ENCODE measurements at regions not wholly inside any gene's neighbourhood (a gene's known extent, or its start where the extent isn't known, plus 50 kb on each side); places are given as distances from the start of the nearest gene placed in this dataset.
"Not testable (repeated sequence)": the region's sequence is repeated elsewhere in the genome, so short reads cannot be mapped to it uniquely, and the experiment has no call there.

DNA sequence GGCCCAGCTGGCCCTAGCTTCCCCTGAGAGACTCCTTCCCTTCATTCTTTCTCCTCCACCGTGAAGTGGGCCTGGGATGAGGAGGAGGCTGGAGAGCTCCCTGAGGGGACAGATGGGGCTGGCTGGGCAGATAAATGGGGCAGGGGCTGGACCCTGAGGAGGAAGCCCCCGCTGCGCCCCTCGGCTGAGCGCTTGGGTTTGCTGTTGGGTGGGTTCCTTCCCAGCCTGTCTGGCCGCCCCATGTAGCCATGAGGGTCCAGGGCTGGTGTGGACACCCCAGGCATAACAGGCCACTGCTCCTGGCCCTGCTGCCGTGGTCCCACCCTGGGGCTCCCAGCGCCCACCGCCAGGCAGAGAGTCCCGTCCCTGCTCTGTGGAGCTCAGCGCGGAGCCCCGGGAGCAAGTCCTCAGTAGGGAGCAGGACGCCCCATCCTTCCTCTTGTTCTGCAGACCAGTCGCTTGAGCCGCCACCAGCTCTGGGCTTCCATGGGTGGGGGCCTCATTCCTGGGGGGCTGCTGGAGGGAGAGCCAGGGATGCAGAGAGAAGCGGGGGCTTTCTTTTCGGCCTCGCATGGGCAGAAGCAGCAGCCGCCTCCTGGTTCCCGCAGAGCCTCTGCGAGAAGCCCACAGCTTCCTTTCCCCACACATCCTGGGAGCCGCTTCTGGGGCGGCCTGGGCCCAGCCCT lies 266.4 kb upstream of the TCERG1L start:
- Histone ChIP-seq H3K4me3 (no peak overlapping the region), H3K9me3 (no peaks in the 10 kb centered on the region), H3K4me1 (ENCODE audit: control insufficient read depth in 1 of 2, low read depth in 2 of 2) (no peaks in the 10 kb centered on the region), H3K27me3 (replicated peaks; ENCODE audit: insufficient read depth) (no peaks in the 10 kb centered on the region), H3K36me3 (no peaks in the 10 kb centered on the region), H3K27ac (no peak overlapping the region)
- ATAC-seq (ENCODE audit: insufficient number of reproducible peaks, low FRiP score, low read depth): no peak
- TF ChIP-seq, protein P1, sequence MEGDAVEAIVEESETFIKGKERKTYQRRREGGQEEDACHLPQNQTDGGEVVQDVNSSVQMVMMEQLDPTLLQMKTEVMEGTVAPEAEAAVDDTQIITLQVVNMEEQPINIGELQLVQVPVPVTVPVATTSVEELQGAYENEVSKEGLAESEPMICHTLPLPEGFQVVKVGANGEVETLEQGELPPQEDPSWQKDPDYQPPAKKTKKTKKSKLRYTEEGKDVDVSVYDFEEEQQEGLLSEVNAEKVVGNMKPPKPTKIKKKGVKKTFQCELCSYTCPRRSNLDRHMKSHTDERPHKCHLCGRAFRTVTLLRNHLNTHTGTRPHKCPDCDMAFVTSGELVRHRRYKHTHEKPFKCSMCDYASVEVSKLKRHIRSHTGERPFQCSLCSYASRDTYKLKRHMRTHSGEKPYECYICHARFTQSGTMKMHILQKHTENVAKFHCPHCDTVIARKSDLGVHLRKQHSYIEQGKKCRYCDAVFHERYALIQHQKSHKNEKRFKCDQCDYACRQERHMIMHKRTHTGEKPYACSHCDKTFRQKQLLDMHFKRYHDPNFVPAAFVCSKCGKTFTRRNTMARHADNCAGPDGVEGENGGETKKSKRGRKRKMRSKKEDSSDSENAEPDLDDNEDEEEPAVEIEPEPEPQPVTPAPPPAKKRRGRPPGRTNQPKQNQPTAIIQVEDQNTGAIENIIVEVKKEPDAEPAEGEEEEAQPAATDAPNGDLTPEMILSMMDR (IDR thresholded peaks at IDR 0.05): no peak
- no peak for DNase-seq (ENCODE audit: low spot score)

DNA sequence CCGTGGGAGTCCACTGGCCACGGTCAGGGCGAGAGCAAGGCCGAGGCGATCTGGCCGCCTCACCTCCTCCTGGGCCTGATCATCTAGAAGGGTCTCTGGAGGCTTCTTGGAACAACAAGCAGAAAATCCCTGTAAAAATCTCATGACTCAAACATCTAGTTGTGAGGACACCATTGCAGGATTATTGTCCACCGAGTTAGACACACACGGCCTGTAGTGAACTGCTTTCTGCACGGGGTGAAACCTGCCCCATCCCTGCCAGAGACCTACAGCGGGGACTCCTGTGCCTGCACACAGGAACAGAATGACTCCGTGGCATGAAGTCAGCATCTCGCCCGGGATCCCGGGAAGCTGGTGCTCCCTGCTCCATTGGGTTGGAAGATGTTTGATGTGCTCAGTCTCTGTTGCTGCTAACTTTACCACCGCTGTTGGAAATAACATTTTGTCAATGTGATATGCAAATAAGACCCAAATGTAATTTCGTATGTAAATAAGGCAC lies 267.0 kb upstream of the TCERG1L start:
- Histone ChIP-seq H3K36me3 (no peaks in the 10 kb centered on the region), H3K4me1 (ENCODE audit: control insufficient read depth in 1 of 2, low read depth in 2 of 2) (no peaks in the 10 kb centered on the region), H3K4me3 (no peak overlapping the region), H3K27ac (no peak overlapping the region), H3K27me3 (replicated peaks; ENCODE audit: insufficient read depth) (no peaks in the 10 kb centered on the region), H3K9me3 (no peaks in the 10 kb centered on the region)
- DNase-seq (ENCODE audit: low spot score) (no peak), ATAC-seq (ENCODE audit: insufficient number of reproducible peaks, low FRiP score, low read depth) (no peak)
- TF ChIP-seq, protein P1 (IDR thresholded peaks at IDR 0.05): no peak

DNA sequence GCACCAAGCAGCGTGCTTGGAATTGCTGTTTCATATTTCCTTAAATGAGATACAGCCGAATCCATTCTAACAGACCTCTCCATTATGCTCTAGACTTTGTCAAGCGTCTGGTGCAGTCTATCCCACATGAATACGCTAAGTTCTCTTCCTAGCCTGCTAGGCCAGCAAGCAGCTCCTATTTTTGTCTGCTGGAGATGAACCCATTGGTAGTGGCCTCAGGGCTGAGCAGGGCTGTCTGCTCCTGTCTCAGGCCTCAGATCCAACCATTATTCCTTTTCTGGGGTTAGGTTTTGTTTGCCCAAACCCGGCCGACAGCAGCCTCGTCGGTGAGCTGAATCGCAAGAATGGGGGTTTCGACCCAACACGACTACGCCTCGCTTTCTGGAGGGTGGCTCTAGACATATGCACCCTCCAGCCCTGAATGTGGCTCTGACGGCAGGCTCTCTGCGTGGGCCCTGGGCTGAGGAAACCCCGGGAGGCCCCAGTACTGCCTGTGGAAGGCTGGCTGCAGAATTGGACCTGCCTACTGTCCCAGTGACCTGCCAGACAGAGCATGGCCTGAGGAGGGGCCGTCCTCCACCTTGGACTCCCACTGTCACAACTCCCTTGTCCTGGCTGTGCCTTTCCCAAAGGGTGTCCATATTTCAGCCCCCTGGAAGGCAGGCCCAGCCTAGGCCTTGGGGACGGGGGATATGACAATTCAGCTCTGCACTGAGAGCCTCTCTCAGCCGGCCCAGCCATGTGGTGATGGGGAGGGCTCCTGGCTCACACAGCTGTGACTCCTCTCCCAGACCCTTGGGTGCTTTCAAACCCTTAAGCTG lies 267.9 kb upstream of the TCERG1L start:
- Histone ChIP-seq H3K4me3 (no peak overlapping the region), H3K36me3 (no peaks in the 10 kb centered on the region), H3K9me3 (no peaks in the 10 kb centered on the region), H3K27me3 (replicated peaks; ENCODE audit: insufficient read depth) (no peaks in the 10 kb centered on the region), H3K4me1 (ENCODE audit: control insufficient read depth in 1 of 2, low read depth in 2 of 2) (no peaks in the 10 kb centered on the region), H3K27ac (no peak overlapping the region)
- ATAC-seq (ENCODE audit: insufficient number of reproducible peaks, low FRiP score, low read depth) (no peak), DNase-seq (ENCODE audit: low spot score) (no peak)
- TF ChIP-seq, protein P1 (IDR thresholded peaks at IDR 0.05): no peak

DNA sequence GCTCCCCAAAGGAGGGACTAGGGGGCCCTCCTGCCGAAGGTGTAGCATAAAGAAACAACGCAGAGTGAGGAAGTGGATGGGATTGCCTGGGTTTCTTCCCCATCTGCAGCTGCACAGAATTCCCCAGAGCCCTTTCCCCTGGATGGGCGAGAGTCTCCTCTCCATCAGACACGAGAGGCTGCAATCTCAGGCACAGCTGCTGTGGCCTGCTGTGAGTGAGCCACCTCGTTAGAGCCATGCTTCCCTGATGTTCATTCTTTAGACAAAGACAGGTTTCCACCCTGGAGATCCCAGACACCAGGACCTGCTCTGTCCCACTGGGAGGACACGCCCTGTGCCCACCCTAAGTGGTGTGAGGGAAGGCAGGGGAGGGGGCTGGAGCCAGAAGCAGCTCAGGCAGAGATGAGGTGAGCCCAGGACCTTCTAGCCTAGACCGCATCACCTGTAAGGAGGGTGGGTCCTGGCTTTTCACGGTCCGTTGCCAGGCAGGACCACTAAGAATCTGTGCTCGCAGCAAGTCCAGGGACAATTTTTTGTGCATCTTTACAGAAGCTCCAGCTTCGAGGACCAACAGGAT lies 268.6 kb upstream of the TCERG1L start:
- Histone ChIP-seq H3K27me3 (replicated peaks; ENCODE audit: insufficient read depth) (no peaks in the 10 kb centered on the region), H3K4me3 (no peak overlapping the region), H3K9me3 (no peaks in the 10 kb centered on the region), H3K36me3 (no peaks in the 10 kb centered on the region), H3K27ac (no peak overlapping the region), H3K4me1 (ENCODE audit: control insufficient read depth in 1 of 2, low read depth in 2 of 2) (no peaks in the 10 kb centered on the region)
- DNase-seq (ENCODE audit: low spot score) (no peak), ATAC-seq (ENCODE audit: insufficient number of reproducible peaks, low FRiP score, low read depth) (no peak)
- TF ChIP-seq, protein P1 (IDR thresholded peaks at IDR 0.05): no peak

DNA sequence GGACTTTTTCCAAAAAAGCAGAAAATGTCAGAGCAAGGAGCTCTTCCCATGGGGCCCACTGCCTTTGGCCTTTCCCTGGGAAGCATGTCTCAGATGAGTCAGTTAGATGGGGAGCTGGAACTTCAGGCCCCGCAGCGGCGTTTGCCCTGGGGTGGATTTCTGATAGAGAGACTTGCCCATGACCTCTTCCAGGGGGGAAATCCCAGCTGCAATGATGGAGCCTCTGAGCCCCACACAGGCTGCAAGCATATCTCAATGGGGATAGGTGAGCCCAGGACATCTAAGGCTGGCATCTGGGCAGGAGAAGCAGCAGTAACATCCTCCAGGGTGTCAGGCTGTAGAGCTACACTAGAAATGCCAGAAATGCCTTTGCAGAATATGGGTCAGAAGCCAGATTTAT lies 269.2 kb upstream of the TCERG1L start:
- Histone ChIP-seq H3K27ac (no peak overlapping the region), H3K27me3 (replicated peaks; ENCODE audit: insufficient read depth) (no peaks in the 10 kb centered on the region), H3K4me3 (no peak overlapping the region), H3K4me1 (ENCODE audit: control insufficient read depth in 1 of 2, low read depth in 2 of 2) (no peaks in the 10 kb centered on the region), H3K9me3 (no peaks in the 10 kb centered on the region), H3K36me3 (no peaks in the 10 kb centered on the region)
- ATAC-seq (ENCODE audit: insufficient number of reproducible peaks, low FRiP score, low read depth) (no peak), DNase-seq (ENCODE audit: low spot score) (no peak)
- TF ChIP-seq, protein P1 (IDR thresholded peaks at IDR 0.05): no peak

DNA sequence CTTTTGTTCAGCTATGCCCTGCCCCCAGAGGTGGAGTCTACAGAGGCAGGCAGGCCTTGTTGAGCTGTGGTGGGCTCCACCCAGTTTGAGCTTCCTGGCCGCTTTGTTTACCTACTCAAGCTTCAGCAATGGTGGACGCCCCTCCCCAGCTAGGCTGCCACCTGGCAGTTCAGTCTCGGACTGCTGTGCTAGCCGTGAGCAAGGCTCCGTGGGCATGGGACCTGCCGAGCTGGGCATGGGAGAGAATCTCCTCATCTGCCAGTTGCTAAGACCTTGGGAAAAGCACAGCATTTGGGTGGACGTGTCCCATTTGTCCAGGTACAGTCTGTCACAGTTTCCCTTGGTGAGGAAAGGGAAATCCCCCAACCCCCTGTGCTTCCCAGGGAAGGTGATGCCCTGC lies 270.0 kb upstream of the TCERG1L start:
- H3K27me3 ChIP-seq (replicated peaks; ENCODE audit: insufficient read depth); H3K36me3 ChIP-seq; ATAC-seq (ENCODE audit: insufficient number of reproducible peaks, low FRiP score, low read depth); H3K9me3 ChIP-seq; H3K4me3 ChIP-seq; H3K4me1 ChIP-seq (ENCODE audit: control insufficient read depth in 1 of 2, low read depth in 2 of 2); H3K27ac ChIP-seq; DNase-seq (ENCODE audit: low spot score): not testable (repeated sequence)

All from thoracic aorta (tissue), 2 donors.